ENCODE measurements at regions not wholly inside any gene's neighbourhood (a gene's known extent, or its start where the extent isn't known, plus 50 kb on each side); places are given as distances from the start of the nearest gene placed in this dataset.

DNA sequence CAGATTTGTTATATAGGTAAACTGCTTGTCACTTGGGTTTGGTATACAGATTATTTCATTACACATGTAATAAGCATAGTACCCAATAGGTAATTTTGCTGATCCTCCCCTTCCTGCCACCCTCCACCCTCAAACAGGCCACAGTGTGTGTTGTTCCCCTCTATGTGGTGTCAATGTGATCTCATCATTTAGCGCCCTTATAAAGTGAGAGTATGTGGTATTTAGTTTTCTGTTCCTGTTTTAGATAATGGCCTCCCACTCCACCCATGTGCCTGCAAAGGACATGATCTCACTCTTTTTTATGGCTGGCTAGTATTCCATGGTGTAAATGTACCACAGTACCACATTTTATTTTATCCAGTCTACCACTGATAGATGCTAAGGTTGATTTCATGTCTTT lies 522.1 kb upstream of the LRRC7 start:
- H3K27ac Mint-ChIP-seq = no peak overlapping the region
- POLR2A ChIA-PET = no interaction called here
- no peak for ATAC-seq
- H3K36me3 Mint-ChIP-seq = peaks cover 2% of the 10 kb centered on the region; the same call in 1 of the 2 replicates
- no peak overlapping the region for H3K4me3 Mint-ChIP-seq
- no peak for TF ChIP-seq FOXK1 (CRISPR knock-in tag; IDR thresholded peaks at IDR 0.05)
- no peaks in the 10 kb centered on the region for H3K27me3 Mint-ChIP-seq (ENCODE audit: low read depth)
- no peak for DNase-seq (ENCODE audit: low spot score)
- peaks cover 19% of the 10 kb centered on the region for H3K9me3 Mint-ChIP-seq
- no peaks in the 10 kb centered on the region for H3K4me1 Mint-ChIP-seq
- CTCF ChIA-PET = no interaction called here

DNA sequence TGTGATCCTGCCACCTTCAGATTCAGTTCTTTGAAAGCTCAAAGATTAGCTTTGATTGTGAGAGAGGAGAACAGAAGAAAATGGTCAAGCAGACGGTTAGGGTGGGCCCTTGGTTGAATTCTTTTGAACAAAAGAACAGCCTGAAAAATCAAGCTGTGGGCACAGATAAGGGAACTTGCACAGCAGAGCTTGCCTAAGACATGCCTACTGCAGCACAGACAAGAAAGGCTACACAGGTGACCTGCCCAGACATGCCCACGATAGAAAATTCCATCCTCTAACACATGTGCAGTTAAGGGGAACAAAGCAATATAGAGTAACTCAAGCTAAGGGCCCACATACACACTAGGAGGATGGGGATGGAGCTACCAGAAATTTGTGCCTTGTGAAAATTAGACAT lies 512.5 kb upstream of the LRRC7 start:
- DNase-seq (ENCODE audit: low spot score) = no peak
- TF ChIP-seq, protein P1, sequence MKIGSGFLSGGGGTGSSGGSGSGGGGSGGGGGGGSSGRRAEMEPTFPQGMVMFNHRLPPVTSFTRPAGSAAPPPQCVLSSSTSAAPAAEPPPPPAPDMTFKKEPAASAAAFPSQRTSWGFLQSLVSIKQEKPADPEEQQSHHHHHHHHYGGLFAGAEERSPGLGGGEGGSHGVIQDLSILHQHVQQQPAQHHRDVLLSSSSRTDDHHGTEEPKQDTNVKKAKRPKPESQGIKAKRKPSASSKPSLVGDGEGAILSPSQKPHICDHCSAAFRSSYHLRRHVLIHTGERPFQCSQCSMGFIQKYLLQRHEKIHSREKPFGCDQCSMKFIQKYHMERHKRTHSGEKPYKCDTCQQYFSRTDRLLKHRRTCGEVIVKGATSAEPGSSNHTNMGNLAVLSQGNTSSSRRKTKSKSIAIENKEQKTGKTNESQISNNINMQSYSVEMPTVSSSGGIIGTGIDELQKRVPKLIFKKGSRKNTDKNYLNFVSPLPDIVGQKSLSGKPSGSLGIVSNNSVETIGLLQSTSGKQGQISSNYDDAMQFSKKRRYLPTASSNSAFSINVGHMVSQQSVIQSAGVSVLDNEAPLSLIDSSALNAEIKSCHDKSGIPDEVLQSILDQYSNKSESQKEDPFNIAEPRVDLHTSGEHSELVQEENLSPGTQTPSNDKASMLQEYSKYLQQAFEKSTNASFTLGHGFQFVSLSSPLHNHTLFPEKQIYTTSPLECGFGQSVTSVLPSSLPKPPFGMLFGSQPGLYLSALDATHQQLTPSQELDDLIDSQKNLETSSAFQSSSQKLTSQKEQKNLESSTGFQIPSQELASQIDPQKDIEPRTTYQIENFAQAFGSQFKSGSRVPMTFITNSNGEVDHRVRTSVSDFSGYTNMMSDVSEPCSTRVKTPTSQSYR (CRISPR knock-in tag; IDR thresholded peaks at IDR 0.05) = no peak
- TF ChIP-seq, protein P2, sequence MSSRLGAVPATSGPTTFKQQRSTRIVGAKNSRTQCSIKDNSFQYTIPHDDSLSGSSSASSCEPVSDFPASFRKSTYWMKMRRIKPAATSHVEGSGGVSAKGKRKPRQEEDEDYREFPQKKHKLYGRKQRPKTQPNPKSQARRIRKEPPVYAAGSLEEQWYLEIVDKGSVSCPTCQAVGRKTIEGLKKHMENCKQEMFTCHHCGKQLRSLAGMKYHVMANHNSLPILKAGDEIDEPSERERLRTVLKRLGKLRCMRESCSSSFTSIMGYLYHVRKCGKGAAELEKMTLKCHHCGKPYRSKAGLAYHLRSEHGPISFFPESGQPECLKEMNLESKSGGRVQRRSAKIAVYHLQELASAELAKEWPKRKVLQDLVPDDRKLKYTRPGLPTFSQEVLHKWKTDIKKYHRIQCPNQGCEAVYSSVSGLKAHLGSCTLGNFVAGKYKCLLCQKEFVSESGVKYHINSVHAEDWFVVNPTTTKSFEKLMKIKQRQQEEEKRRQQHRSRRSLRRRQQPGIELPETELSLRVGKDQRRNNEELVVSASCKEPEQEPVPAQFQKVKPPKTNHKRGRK (CRISPR knock-in tag; IDR thresholded peaks at IDR 0.05; ENCODE audit: borderline replicate concordance) = no peak
- TF ChIP-seq ETV6 (CRISPR knock-in tag; IDR thresholded peaks at IDR 0.05) (no peak), HMGA2 (CRISPR knock-in tag; IDR thresholded peaks at IDR 0.05) (no peak), ZNF396 (CRISPR knock-in tag; IDR thresholded peaks at IDR 0.05; ENCODE audit: borderline replicate concordance) (no peak)
- Mint-ChIP-seq H3K4me1 (peaks cover 17% of the 10 kb centered on the region), H3K36me3 (no peaks in the 10 kb centered on the region), H3K4me3 (no peak overlapping the region), H3K27me3 (ENCODE audit: low read depth) (no peaks in the 10 kb centered on the region), H3K9me3 (peaks cover 7% of the 10 kb centered on the region; the same call in 1 of the 2 replicates), H3K27ac (peak overlapping the region; percentile 36; the same call in 1 of the 2 replicates)
- ATAC-seq = no peak
- ChIA-PET POLR2A (no interaction called here), CTCF (no interaction called here)

DNA sequence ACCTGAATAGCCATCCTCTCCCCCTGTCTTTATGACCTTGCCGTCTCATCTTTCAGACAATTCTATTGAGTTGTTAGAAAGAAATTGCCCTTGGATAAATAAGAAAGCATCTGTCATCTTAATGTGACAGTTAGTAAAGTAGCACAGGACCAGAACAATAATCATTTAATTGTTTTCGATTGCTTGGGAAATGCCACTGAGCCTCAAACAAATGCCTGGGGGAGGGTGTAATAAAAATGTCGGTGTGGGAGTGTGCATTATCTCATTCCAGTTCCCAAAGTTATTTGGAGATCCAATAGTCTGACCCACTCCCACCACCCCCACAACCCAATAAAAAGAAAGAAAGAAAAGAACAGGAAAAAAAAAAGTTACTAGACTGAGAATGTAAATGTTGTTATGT lies 509.3 kb upstream of the LRRC7 start:
- TF ChIP-seq NFATC4 (CRISPR knock-in tag; IDR thresholded peaks at IDR 0.05) (no peak), IRF2 (CRISPR knock-in tag; IDR thresholded peaks at IDR 0.05; ENCODE audit: borderline replicate concordance, low read depth) (no peak), TEAD4 (CRISPR knock-in tag; IDR thresholded peaks at IDR 0.05) (no peak), ETV6 (CRISPR knock-in tag; IDR thresholded peaks at IDR 0.05) (no peak), NR1H2 (CRISPR knock-in tag; IDR thresholded peaks at IDR 0.05) (no peak), OVOL2 (CRISPR knock-in tag; IDR thresholded peaks at IDR 0.05; ENCODE audit: borderline replicate concordance) (no peak), ZBTB21 (CRISPR knock-in tag; IDR thresholded peaks at IDR 0.05; ENCODE audit: borderline replicate concordance) (no peak), PRRX2 (CRISPR knock-in tag; IDR thresholded peaks at IDR 0.05) (no peak), MXD4 (CRISPR knock-in tag; IDR thresholded peaks at IDR 0.05; ENCODE audit: borderline replicate concordance) (no peak)
- TF ChIP-seq, protein P3, sequence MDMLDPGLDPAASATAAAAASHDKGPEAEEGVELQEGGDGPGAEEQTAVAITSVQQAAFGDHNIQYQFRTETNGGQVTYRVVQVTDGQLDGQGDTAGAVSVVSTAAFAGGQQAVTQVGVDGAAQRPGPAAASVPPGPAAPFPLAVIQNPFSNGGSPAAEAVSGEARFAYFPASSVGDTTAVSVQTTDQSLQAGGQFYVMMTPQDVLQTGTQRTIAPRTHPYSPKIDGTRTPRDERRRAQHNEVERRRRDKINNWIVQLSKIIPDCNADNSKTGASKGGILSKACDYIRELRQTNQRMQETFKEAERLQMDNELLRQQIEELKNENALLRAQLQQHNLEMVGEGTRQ (CRISPR knock-in tag; IDR thresholded peaks at IDR 0.05) = no peak
- TF ChIP-seq, protein P4, sequence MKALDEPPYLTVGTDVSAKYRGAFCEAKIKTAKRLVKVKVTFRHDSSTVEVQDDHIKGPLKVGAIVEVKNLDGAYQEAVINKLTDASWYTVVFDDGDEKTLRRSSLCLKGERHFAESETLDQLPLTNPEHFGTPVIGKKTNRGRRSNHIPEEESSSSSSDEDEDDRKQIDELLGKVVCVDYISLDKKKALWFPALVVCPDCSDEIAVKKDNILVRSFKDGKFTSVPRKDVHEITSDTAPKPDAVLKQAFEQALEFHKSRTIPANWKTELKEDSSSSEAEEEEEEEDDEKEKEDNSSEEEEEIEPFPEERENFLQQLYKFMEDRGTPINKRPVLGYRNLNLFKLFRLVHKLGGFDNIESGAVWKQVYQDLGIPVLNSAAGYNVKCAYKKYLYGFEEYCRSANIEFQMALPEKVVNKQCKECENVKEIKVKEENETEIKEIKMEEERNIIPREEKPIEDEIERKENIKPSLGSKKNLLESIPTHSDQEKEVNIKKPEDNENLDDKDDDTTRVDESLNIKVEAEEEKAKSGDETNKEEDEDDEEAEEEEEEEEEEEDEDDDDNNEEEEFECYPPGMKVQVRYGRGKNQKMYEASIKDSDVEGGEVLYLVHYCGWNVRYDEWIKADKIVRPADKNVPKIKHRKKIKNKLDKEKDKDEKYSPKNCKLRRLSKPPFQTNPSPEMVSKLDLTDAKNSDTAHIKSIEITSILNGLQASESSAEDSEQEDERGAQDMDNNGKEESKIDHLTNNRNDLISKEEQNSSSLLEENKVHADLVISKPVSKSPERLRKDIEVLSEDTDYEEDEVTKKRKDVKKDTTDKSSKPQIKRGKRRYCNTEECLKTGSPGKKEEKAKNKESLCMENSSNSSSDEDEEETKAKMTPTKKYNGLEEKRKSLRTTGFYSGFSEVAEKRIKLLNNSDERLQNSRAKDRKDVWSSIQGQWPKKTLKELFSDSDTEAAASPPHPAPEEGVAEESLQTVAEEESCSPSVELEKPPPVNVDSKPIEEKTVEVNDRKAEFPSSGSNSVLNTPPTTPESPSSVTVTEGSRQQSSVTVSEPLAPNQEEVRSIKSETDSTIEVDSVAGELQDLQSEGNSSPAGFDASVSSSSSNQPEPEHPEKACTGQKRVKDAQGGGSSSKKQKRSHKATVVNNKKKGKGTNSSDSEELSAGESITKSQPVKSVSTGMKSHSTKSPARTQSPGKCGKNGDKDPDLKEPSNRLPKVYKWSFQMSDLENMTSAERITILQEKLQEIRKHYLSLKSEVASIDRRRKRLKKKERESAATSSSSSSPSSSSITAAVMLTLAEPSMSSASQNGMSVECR (CRISPR knock-in tag; IDR thresholded peaks at IDR 0.05; ENCODE audit: borderline replicate concordance) = no peak
- TF ChIP-seq, protein P5, sequence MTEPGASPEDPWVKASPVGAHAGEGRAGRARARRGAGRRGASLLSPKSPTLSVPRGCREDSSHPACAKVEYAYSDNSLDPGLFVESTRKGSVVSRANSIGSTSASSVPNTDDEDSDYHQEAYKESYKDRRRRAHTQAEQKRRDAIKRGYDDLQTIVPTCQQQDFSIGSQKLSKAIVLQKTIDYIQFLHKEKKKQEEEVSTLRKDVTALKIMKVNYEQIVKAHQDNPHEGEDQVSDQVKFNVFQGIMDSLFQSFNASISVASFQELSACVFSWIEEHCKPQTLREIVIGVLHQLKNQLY (CRISPR knock-in tag; IDR thresholded peaks at IDR 0.05) = no peak
- TF ChIP-seq, protein P6, sequence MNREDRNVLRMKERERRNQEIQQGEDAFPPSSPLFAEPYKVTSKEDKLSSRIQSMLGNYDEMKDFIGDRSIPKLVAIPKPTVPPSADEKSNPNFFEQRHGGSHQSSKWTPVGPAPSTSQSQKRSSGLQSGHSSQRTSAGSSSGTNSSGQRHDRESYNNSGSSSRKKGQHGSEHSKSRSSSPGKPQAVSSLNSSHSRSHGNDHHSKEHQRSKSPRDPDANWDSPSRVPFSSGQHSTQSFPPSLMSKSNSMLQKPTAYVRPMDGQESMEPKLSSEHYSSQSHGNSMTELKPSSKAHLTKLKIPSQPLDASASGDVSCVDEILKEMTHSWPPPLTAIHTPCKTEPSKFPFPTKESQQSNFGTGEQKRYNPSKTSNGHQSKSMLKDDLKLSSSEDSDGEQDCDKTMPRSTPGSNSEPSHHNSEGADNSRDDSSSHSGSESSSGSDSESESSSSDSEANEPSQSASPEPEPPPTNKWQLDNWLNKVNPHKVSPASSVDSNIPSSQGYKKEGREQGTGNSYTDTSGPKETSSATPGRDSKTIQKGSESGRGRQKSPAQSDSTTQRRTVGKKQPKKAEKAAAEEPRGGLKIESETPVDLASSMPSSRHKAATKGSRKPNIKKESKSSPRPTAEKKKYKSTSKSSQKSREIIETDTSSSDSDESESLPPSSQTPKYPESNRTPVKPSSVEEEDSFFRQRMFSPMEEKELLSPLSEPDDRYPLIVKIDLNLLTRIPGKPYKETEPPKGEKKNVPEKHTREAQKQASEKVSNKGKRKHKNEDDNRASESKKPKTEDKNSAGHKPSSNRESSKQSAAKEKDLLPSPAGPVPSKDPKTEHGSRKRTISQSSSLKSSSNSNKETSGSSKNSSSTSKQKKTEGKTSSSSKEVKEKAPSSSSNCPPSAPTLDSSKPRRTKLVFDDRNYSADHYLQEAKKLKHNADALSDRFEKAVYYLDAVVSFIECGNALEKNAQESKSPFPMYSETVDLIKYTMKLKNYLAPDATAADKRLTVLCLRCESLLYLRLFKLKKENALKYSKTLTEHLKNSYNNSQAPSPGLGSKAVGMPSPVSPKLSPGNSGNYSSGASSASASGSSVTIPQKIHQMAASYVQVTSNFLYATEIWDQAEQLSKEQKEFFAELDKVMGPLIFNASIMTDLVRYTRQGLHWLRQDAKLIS (CRISPR knock-in tag; IDR thresholded peaks at IDR 0.05; ENCODE audit: borderline replicate concordance) = no peak
- ChIA-PET CTCF (no interaction called here), POLR2A (no interaction called here)
- no peak overlapping the region for H3K27ac Mint-ChIP-seq
- peaks cover 31% of the 10 kb centered on the region for H3K4me1 Mint-ChIP-seq
- no peaks in the 10 kb centered on the region for H3K27me3 Mint-ChIP-seq (ENCODE audit: low read depth)
- peaks cover 2% of the 10 kb centered on the region for H3K36me3 Mint-ChIP-seq
- DNase-seq (ENCODE audit: low spot score) = no peak
- no peak for ATAC-seq
- no peak overlapping the region for H3K4me3 Mint-ChIP-seq
- H3K9me3 Mint-ChIP-seq = peaks cover 20% of the 10 kb centered on the region

All from WTC11 (cell line).